HG03342 (cell line): ENCODE measurements at regions not wholly inside any gene's neighbourhood (a gene's known extent, or its start where the extent isn't known, plus 50 kb on each side); places are given as distances from the start of the nearest gene placed in this dataset.

Experiments
- ATAC-seq: cut with Tn5 transposase; IDR thresholded peaks from one replicate; pipeline ENCODE4 v1.9.1; 2021; ENCODE audit warnings: mild to moderate bottlenecking, moderate library complexity; ENCODE audit not compliant: unreplicated experiment

DNA sequence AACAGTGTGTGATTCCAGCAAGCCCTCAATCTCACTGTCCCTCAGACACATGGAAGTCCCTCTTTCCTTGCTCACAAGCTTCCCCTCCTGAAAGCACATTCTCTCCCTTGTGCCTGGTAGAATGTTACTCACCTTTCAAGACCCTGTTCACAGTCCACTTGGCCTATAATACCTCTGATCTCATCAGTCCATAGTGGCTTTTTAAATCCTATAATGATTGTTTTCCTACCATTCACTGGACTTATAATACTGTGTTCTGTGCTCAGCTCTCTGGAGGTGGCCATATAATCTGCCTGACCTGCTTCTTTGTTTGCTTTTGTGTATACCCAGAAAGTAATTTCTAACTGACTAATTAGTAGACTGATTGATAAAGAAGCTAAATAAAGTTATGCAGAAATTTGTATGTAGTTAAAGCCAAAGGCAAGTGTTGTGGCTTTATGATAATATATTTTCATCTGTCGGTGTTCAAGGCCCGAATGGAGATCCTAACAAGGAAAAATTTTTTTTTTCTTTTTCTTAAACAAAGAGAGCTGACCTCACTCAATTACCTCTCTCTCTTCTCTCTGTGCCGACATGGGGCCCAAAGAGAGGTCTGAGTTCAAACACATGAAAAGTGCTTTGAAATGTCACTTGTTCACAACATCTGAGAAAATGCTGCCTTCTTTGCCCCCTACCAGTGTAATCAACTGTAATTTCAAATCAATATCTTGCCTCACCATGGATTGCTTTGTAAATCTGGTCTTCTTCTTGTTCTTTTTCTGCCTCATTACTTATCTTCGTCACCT, 1033.0 kb upstream of the PIK3C3 start:
- ATAC-seq = no peak

DNA sequence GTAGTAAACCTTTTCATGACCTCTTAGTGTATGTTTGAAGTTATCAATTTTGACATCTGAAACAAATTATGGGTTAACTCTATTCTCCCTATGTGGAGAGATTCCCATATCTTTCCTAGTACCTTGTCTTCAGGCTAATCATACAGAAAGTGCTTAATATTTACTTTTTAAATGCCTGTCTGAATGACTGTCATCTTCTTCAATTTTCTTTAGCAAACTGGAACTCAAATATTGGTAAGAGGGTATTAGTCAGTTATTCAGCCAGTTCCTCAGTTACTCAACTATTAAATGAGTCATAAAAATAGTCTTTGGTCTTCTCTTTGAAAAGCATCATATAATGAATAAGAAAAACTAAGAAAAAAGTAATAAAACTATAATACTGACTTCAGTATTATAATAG, 1038.0 kb upstream of the PIK3C3 start:
- ATAC-seq = no peak

DNA sequence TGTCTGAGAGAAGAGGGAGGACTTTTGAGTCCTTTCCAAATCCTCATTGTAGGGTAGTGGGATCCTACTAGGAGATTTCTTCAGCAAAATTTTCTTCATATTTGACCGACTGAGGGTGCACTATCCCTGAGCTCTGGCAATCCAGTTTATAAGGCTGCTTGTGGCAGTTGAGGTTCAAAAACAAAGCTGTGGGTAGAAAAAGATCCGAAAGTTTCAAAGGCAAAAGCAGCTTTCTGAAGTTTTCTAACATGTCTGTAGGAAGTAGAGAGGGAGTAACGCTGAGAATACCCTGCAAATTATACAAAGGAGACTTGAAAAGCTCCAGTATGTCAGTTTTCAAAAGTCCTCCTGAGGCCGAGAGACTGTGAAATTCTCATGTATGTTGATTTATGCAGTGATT, 1039.3 kb upstream of the PIK3C3 start:
- ATAC-seq = no peak

DNA sequence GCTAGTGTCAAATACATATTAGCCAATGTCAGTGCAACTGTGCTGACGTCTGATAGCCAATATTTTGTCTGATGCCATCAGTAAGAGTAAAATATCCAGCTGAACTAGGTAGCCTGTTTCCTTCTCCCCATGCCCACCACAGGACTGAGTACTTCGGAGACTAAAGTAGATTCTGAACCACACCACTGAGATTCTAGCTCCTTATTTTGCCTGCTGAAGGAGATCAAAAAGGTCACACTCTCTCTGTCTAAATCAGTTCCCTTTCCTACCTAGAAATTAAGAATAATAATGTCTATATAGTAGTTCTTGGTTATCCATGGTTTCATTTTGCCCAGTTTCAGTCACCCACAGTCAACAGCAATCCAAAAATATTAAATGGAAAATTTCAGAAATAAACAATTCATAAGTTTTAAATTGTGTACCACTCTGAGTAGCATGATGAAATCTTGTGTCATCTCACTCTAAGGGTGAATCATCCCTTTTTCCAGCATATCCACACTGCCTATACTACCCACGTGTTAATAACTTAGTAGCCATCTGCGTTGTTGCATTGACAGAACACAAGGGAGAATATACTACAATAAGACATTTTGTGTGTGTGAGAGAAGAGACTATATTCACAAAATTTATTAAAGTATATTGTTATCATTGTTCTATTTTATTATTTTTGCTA, 1043.3 kb upstream of the PIK3C3 start:
- ATAC-seq = no peak

DNA sequence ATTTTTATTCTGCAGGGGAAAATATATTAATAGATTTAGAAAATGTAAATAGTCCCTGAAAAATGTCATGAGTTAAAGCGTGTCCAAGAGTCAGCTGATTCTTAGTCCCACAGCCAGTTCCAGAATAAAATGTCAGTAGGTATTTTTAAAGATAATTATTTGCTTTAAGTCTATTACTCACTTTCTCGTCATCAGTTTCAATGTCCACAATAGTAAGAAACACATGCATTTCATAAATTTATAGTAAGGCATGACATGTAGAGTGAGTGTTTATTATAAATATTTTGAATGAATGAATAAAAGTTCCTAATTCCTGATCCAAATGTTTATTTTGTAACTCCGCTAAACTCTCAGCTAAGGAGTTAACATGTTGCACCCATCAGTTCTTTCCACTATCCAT, 1044.0 kb upstream of the PIK3C3 start:
- ATAC-seq = no peak

DNA sequence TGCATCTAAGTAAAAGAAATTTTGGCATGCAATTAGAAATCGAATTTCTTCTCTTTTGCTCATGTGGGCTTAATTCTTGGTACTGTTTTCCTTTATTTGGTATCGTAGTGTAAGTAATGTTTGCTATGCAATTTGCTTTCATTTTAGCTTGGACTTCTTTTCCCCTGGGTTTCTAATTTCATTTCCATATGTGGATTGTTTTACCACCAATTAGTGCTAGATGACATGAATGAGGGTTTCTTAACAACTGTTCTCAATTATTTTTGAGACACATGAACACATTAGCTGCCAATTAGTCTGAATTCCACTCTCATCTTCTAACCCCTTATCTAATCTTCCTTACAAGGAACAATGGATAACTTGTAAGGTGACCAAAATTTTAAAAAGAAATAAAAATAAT, 1047.2 kb upstream of the PIK3C3 start:
- ATAC-seq = no peak

DNA sequence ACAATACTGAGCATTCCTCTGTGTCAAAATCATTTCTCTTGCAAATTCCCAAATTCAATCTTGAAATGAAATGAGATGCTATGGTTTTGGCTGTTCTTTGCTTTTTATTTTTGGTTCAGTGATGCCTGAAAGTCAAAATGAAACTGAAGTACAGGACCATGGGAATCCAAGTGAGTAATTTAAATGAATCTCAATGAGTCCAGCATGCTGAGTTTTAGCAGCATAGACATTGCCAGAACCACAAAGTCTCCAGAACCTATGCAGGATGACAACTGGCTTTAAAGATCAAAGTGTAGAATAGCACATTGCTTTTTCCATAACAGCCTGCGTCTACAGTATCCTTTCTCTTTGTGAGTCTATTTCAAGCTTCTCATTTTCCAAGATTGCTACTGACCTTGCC, 1050.7 kb upstream of the PIK3C3 start:
- no peak for ATAC-seq

DNA sequence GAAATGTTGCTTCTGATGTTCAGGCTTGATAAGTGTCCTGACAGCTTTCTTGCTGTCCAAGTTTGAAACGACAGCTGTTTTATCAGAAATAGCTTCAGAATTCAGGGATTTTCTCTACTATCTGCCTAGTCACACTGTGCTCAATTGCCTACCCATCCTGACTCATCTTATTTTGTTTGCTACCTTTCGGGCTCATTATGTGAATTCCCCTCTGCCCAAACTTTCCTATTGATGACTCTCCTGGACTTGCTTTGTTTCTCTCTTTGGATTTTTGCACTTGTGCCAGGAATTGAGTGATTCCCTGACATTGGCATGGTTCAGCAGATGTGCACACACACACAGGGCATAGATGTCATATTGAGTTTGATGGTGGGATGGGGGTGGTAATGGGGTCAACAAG, 1052.6 kb upstream of the PIK3C3 start:
- no peak for ATAC-seq

DNA sequence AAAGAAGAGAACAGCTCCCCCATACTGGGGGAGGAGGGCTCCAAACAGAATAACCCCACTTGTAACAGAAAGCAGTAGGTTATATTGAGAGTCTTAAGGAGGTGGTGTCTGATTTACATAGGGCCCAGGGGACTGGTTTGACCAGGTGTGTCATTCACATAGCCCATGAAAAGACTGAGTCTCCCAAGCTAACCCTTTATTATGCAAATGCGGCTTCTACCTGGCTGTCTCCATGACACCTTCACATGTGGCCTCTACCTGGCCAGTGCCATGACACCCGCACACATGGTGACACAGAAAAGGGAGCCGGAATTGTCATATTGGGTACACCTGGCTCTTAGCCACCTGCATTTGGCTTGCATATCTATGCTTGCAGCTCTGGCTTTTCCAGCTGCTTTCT, 1057.2 kb upstream of the PIK3C3 start:
- no peak for ATAC-seq

DNA sequence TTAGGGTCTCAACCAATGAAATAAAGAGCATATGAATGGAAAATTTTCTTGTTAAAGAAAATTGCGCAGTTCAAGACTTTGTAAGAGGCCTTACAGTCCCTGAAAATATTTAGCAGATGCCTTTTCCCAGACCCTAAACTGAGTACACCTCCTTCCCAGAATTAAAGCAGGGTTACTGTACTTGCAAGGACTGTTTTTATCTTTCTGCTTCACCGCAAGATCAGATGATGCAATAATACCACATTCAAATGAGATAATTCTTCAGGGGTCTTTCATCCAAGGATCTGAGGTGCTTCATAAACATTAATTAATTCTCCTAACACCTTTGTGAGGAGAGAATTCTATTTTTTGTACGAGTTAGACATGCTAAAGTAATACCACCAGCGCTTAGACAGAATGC, 1071.8 kb upstream of the PIK3C3 start:
- no peak for ATAC-seq

DNA sequence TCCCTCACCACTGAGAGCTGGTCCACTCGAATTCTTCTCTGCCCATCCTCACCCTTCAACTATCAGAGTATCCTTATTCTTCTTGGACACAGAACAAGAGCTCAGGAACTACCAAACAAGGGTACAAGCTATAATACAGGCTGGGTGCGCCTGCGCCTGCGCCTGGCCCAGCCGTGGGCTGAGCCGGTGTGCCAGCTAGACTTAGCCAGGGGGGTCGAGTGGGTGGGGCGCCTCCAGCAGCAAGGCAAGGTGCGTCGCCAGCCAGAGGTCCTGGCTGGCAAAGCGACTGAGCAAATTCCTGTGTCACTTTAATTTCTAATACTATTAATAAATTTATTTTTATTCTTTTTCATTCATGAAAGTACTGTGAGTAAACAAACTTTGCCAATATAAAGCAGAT, 1072.6 kb upstream of the PIK3C3 start:
- no peak for ATAC-seq

DNA sequence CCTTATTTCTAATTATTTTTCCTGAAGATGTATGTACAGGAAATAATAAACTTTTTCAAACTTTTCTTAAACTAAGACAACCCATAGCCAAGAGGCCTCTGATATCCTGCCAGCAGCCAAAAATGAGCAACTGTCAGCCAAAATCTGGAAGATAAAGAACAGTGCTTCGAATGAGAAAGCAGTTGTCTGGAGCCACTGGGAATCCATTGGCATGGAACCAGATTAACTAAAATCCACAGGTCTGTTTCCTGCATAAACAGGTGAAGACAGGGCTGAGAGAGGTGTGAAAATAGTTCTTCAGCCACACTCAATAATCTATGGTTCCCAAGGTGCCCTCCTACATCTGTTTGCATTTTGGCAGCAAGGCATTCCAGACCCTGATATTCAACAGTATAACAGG, 1076.7 kb upstream of the PIK3C3 start:
- no peak for ATAC-seq

DNA sequence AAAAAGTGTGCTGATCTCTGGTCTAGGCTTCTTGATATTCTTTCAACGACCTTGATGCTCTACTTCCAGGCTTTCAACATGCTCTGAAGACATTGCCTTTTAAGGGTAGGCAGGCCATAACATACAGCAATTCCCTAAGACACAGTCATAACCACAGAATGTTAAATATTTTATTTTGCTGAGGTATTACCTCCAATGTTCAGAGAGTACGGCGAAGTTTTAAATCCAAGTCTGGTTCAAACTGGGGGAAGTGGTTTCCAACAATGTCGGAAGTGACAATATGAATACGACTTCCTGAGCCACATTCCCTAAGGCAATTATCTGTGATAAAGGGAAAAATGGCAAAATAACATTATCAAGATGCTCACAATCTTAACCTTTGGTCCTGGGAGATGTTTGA, 1077.9 kb upstream of the PIK3C3 start:
- no peak for ATAC-seq

DNA sequence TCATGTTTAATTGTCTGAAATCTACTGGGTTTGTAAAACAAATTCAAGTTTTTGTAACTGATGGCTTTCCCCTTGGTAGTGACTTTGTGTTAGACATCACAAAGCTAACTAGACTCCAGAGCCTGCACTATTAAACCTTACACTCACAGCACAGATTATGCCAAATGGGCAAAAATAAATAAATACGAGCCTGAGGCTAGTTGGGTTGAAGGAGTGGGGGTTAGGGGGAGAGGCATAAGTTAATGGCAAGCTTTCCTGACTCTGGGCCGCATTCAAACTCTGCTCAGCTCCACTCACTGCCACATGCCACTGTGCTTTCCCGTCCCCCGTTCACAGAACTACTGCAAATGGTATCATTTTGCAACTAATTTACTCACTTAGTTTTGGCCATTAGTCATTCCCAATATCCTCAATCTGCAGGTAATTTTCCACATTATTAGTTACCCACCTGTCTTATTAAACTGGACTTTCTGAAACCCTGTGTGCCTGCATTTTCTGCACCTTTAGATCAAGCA, 1079.9 kb upstream of the PIK3C3 start:
- no peak for ATAC-seq

DNA sequence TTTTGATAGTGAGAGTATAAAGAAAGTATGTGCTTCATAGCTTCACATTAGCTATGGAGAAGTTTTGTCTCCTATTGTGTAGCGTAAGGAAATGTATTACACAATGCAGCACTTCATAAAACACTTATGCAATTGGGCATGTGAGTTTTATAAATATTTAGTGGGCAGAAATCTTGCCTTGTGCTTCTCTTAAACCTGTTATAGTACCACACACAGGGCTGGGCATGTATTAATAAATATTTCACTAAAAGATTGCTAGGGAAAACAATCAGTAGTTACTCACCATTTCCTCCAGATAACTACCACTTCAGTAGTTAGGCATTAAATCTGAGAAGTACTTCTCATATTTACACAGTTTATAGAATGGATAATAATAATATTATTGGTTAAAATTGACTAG, 1080.8 kb upstream of the PIK3C3 start:
- no peak for ATAC-seq

DNA sequence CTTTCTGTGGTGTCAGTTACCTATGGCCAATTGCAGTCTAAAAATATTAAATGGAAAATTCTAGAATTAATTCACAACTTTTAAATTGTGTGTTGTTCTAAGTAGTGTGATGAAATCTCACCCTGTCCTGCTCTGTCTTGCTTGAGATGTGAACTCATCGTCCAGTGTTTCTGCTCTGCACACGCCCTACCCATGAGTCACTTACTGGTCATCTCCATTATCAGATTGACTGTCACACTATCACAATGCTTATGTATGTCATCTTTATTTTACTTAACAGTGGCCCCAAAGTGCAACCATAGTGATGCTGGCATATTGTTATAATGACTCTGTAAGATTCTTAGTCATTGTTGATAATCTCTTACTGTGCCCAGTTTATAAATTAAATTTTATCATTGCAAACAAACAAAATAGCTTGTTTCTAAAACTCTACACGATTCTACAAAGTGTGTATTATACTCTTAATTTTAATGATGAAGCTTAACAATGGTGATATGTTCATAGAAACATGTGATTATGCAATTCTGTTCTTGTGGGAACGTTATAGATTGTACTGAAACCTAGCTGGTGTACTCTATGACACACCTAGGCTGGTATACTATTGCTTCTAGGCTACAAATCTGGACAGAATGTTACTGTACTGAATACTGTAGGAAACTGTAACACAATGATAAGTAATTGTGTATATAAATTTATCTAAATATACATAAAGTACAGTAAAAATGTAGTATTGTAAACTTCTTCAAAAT, 1086.8 kb upstream of the PIK3C3 start:
- no peak for ATAC-seq

DNA sequence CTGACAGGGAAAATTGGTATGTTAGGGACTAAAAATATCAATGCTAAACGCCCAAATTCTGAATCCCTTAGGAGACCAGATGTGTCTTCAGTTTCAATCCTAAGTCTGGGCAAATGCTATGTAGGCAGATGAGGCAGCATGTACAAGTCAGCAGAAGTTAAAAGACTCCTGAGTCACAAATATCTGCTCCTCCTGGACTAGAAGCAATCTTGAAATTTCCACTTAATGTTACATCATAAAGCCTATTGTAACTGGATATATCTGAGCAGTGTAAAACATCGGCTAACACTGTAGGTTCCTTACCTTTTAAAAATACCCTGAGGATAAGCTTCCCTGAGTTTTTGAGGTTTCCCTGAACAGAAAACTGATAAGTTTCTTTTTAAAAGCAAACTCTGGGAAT, 1087.6 kb upstream of the PIK3C3 start:
- no peak for ATAC-seq

DNA sequence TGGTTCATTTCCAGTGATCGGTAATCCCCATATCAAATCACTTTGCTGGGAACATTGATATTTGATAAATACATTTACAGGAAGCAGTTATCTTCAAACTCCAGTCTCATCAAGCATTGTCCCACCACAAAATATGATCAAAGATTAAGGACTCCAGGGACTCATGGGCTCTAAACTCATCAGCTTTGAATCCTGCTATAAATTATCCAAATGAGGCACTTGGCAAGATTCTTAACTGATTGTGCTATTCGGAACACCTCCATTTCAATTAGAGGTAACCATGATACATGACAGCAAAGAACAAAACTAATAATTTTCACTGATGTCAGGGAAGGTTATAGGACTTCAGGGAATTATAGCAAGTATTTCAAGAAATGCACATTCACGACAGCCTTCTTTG, 1088.1 kb upstream of the PIK3C3 start:
- ATAC-seq = no peak

DNA sequence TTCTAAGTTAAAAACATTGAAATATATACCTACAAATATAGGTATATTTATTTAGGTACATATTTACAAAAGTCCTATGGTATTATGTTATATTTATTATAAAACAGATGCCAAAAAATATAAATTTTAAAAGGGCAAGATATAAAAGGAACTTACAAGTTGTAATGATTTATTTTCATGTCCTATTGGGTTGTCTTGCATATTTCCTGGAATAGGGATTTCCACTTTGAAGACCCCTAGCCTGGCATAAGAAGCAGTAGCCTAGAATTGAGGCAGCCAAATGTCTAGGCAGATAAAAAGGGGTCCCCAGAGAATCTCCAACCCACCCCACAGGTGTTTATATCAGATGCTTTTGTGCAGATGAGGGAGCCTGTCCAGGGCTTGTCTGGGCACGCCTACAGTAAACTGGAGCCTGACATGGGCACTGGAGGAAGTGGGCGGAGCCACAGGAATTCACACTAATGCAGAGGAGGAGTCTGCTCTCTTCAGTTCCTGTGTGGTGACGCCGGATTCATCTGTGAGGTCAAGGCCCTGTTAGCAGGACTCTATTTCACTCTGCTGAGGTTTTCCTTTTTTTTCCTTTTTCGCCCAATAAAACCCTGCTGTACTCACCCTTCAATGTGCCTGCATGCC, 1088.9 kb upstream of the PIK3C3 start:
- ATAC-seq = no peak

DNA sequence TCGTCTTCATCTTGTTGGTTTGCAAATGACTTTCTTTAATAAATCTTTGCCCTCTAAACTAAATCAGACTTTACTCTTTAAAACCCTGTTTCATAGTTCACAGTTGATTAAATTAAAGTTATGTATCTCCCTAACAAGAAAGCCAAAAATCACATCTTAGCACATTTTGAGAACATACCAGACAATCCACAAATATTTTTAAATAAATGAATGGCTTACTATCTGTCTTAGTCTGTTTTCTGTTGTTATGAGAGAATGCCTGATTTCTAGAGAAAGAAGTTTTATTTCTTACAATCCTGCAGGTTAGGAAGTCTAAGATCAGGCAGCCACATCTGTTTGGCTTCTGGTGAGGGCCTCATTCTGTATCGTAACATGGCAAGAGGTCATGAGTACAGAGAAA, 1090.2 kb upstream of the PIK3C3 start:
- ATAC-seq = no peak

DNA sequence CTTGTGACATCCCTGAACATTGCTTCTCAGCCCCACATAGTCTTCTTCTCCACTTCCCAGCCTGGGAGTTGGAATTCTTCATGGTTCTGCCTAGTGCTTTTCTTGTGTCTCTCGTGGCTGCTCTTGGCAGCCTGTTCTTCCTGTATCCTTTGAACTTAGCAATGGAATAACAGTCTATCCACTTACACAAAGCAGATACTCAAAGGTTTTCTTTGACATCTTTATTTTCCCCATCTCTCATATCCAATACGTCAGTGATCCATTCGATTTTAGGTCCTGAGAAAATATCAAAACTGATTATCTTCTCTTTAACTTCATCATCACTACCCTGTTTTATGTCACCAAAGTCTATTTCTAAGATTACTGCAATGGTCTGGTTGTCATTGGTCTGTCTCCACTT, 1091.2 kb upstream of the PIK3C3 start:
- no peak for ATAC-seq
